Suprapubic skin (tissue), 4 donors: ENCODE measurements at regions not wholly inside any gene's neighbourhood (a gene's known extent, or its start where the extent isn't known, plus 50 kb on each side); places are given as distances from the start of the nearest gene placed in this dataset.

Experiments
- CTCF ChIP-seq, 2 donors: fragments of 200-600 bp in 1 of 2; fragments of 450-650 bp in 1 of 2; sonication (generic) in 1 of 2; IDR thresholded peaks; one replicate each; pipeline ENCODE4 v1.5.1; 2016 to 2019; ENCODE audit warnings: antibody characterized with exemption in 2 of 2, mild to moderate bottlenecking in 1 of 2, moderate library complexity in 1 of 2
- EP300 ChIP-seq: sonication (generic); formaldehyde crosslinking; IDR thresholded peaks from one replicate; pipeline ENCODE4 v1.6.1; 2017; ENCODE audit warnings: antibody characterized with exemption
- POLR2A ChIP-seq, 2 donors: fragments of 450-650 bp; IDR thresholded peaks; one replicate each; pipeline ENCODE4 v1.6.1; 2017; ENCODE audit warnings: antibody characterized with exemption in 2 of 2, mild to moderate bottlenecking in 2 of 2, moderate library complexity in 2 of 2
- POLR2AphosphoS5 ChIP-seq, 3 donors: sonication (generic); formaldehyde crosslinking; IDR thresholded peaks; one replicate each; pipeline ENCODE4 v1.6.1; 2017; ENCODE audit warnings: antibody characterized with exemption in 3 of 3

GRCh38 chr11:88406876-88407275 is 69.3 kb upstream of the CTSC start:
- TF ChIP-seq CTCF (IDR thresholded peaks at IDR 0.05) (no peak), POLR2A (IDR thresholded peaks at IDR 0.05) (no peak), POLR2AphosphoS5 (IDR thresholded peaks at IDR 0.05) (no peak), EP300 (no peak)
